Neural cell (in vitro differentiated cells): ENCODE measurements at regions not wholly inside any gene's neighbourhood (a gene's known extent, or its start where the extent isn't known, plus 50 kb on each side); places are given as distances from the start of the nearest gene placed in this dataset.

Source experiments
- CTCF ChIP-seq: fragments of 450-650 bp; IDR thresholded peaks from 2 replicates; pipeline ENCODE4 v1.5.1; 2014; ENCODE audit warnings: antibody characterized with exemption, mild to moderate bottlenecking, moderate library complexity; ENCODE audit not compliant: poor library complexity, severe bottlenecking
- EZH2 ChIP-seq: fragments of 200-600, 300-800 bp; shearing (Covaris generic), sonication (generic); IDR thresholded peaks from 2 replicates; pipeline ENCODE4 v1.6.1; 2014; ENCODE audit warnings: antibody characterized with exemption, low read length, borderline replicate concordance, mild to moderate bottlenecking; ENCODE audit not compliant: insufficient read depth, poor library complexity, severe bottlenecking

GRCh38 chr2:128777196-128778035, 458.7 kb upstream of the HS6ST1 start:
- TF ChIP-seq EZH2 (no peak), CTCF (no peak)
